GM21423 (cell line): ENCODE measurements at regions not wholly inside any gene's neighbourhood (a gene's known extent, or its start where the extent isn't known, plus 50 kb on each side); places are given as distances from the start of the nearest gene placed in this dataset.

Experiments used
- ATAC-seq: cut with Tn5 transposase; IDR thresholded peaks from one replicate; pipeline ENCODE4 v1.9.1; 2021; ENCODE audit warnings: mild to moderate bottlenecking, moderate library complexity; ENCODE audit not compliant: unreplicated experiment

DNA sequence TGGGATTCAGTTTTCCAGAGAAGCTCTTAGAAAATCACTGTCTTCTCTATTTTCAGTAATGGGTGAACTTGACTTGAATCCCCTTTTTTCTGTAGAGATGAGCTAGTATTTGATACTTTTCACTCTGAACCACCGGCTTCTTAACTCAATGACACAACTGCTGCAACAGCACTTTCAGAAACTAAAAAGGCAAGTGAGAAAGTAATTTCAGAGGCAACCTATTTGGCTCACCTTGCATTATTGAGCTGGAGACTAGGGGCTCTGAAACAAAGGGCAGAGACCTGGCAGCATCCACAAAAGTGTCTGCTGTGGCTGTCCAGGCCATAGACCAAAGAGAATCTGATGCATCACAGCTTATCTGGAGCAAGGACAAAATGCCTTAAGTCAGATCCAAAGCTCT lies 289.8 kb upstream of the IRAK1BP1 start:
- no peak for ATAC-seq

DNA sequence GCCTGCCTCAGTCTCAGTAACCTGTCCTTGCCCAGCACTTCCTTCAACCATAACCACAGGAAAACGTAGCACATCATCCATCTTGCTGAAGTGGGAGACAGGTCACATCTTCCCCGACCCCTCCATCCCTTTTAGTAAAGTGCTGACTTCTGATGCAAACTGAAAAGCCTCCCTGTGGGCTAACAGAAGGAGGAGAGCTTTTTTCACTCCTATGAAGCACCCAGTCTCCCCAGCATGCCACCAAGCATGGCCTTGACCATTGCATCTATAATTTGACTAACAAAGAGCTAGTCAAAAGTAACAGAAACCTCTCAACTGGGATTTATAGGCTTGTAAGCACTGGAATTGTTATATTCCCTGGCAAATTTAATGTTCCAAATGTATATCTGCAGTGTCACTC lies 288.9 kb upstream of the IRAK1BP1 start:
- ATAC-seq, result no peak

DNA sequence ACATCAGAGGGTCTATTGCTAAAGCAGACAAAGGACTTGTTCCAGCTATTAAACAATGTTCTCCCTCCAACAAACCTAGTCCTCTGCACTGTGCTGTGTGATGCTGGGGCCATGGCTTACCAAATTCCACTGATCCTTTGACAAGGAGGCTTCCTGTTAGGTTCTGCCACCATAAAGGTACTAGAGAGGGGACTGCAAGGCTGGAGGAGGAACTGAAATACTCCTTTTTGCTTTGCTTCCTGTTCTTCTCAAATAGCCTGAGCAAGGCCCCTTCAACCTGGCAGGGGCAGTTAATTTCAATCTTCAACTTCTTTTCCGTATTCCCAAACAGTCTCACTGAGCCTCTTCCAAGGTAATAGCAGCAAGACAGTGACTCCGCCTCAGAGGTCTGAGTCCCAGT lies 286.4 kb upstream of the IRAK1BP1 start:
- no peak for ATAC-seq

DNA sequence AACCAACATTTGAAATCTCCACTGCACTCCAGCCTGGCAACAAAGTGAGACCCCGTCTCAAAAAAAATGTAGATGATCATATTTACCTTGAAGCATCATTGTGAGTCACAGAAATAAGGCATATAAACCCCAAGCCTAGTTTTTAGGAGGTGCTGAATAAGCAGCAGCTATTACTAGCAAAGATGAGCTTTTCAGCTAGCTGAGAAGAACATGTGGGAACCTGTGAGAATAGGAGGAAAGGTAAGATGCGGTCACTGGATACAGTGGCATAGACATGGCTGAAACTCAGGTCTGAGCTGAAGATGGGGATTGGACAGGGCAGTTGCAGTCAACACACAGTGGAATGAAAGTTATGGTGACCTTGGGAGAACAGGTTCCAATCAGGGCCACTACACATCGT lies 284.3 kb upstream of the IRAK1BP1 start:
- no peak for ATAC-seq

DNA sequence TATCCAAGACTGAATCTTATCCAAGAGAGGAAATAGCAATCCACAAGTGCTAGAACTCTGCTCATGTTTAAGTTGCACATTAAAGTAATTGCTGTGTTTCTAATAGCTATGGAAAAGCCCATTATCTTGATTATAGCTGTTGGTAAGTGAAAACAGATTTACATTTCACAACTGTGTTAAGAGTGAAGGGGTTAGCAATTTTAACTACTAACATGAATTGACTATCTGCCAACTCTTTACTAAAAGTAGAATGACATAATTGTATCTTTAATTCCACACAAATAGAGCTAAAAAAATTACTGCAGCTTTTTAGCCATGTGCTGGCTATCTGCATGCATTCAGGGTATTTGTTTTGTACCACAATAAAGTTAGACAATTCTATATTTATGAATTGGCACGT lies 277.9 kb upstream of the IRAK1BP1 start:
- ATAC-seq, result no peak

DNA sequence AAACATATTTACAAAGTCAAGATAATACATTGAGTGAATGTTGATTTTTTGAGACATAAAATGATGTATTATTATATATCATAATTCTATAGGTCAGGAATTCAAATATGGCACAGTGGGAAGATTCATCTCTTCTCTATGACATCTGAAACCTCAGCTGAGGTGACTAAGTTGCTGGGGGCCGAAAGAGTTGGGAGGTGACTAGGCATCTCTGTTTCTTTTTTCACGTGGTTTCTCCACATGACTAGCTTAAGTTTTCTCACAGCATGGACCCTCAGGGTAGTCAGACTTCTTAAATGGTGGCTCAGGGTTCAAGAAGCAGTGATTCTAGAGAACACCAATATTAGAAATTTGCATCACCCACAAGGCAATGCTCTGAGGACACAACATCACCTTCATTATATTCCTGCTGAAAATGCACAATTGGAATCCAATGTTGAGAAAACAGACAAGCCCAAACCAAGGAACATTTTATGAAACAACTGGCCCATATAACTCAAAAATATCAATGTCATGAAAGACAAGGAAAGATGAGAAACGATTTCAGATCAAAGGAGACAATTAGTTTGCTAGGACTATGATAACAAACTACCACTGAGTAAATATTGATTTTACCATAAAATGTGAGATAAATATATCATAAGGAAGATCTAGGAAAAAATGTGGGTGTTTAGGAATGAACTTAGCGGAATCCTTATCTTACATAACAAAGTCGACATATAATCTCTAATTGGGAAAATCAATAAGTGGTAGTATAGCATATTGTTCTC lies 273.3 kb upstream of the IRAK1BP1 start:
- ATAC-seq, result no peak

DNA sequence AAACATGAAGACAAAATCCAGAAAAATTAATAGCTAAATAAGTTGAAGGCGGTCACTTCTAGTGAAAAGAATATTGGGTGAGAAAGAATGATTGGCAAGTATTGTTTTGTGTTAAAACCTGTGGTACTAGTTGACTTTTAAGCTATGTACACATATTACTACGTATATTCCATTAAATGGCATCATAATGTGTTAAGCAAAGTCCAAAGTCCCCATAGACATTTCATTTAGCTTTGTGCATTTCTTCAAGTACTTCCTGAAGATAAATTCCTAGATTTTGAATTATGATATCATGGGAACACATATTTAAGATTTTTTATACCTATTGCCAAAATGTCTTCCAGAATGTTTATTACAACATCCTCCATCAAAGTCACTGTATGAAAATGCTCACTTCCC lies 272.7 kb upstream of the IRAK1BP1 start:
- ATAC-seq, result no peak

DNA sequence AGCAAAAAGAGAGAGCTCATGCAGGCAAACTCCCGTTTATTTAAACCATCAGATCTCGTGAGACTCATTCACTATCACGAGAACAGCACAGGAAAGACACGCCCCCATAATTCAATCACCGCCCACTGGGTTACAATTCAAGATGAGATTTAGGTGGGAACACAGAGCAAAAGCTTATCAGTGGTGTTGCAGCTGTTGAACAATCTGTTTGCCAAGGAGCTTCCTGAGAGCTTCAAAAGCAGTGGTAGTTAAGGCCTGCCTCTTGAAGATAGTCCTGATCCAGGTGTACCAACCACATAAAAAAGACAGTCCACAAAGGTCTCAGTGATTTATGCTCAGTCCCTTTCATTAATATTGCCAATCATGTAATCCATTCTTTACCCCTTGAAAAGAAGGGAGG lies 269.4 kb upstream of the IRAK1BP1 start:
- ATAC-seq, result no peak

DNA sequence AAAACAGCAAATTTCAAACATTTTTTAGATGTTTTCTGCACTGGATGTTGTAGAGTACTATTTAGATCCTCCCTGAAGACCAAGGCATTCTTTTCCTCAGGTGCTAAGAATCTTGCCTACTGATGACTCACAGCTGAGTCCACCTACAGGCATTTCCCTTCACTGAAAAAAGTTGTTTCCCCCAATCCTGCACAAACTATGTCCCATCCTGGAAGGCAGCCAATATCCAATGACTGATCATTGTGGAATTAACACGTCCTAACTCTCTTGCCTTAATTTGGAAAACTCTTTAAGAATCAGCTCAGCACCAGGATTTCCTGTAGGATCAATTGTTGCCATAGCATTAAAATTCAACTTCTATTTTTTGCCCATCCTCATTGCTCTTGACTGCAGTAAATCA lies 268.4 kb upstream of the IRAK1BP1 start:
- ATAC-seq, result no peak

DNA sequence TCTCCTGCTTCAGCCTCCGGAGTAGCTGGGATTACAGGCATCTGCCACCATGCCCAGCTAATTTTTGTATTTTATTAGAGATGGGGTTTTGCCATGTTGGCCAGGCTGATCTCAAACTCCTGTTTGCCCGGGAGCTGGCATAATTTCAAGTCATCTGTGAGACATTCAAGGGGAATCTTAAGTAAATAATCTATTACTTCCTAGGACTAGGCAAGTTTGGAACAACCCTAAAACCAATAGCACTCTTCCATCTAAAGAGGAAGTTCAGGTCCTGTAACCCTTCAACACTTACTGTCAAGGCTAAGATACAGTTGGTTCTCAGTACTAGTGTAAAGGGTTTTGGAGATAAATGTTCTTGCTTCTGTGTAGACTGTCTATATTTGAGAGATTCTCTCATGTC lies 267.8 kb upstream of the IRAK1BP1 start:
- ATAC-seq, result no peak

DNA sequence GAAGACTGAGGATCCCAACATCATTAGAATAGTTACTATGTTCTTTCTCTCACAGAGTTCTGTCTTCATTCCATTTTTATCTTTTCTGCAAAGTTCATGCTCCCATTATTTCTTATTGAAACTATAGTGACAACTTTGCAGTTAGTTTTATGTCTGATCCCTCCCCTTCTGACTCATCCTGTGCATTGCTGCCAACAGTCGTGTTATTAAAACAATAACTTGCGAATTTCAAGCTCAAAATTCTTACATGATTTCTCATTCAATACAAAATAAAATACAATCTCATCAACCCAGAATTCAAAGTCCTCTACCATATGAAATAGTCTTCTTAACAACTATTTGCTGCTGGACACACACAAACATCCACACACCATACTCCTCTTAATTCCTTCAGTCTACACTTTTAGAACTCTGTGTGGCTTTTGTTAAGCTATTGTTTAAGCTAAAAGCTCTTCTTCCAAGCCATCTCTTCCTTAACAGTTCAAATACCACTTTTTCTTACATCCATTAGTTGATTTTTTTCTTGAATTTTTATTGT lies 261.4 kb upstream of the IRAK1BP1 start:
- no peak for ATAC-seq

DNA sequence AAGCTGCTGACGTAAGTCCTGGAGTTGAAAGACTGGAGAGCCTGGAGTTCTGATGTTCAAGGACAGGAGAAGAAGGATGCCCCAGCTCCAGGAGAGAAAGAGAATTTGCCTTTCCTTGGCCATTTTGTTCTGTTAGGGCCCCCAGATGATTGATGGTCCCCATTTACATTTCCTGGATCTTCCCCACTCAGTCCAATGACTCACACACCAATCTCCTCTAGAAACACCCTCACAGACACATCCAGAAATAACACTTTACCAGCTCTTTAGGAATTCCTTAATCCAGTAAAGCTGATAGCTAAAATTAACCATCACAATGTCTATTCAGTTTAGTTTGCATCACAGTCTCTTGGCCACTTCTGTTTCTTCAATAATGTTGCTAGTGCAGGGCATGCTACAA lies 260.2 kb upstream of the IRAK1BP1 start:
- ATAC-seq, result no peak

DNA sequence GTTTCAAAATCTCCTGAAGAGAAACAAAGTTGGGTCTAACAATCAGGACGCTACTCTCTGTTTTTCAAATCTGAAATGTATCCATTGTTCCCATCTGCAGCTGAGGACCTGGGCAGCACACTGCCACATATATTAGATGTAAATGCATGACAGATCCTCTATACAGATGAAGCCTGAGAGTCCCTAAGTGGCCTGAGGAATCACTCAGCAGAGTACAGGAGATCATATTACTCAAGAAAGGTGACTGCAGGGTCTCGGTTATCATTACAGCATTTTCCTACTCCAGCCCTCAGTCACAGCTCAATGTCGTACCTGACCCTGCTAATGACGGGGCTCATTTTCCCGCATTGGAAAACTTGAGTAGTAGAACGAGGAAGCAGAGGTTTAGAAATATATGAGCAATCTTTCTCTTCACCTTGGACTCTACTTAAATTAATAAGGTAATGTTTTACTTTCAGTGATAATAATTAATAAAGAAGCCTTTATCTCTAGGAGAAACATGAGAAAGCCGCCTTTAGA lies 256.2 kb upstream of the IRAK1BP1 start:
- no peak for ATAC-seq

DNA sequence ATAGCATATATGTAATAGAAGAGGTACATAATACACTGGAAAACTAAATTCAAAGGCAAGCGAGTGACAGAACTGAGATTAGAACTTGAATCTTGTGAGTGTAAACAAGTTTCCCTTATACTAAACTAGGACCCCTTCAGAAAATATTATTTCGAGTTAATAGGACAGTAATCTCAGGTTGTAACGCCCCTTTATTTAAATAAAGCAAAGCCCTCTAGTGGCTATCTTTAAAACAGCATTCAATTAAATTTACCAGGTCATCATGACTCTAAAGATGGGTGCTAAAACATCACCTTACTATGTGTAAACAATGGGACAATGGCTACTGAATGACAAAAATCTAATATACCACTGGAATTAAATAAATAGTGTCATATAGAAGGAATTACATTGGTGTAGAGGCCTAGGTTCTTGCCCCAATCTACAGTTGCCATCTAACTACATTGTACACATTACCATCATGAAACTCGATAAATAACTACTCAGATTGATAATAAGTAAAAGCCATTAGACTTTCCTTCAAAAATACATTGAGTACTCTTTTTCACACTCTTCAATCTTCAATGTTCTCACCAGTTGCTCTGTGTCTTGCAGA lies 255.4 kb upstream of the IRAK1BP1 start:
- ATAC-seq, result no peak

DNA sequence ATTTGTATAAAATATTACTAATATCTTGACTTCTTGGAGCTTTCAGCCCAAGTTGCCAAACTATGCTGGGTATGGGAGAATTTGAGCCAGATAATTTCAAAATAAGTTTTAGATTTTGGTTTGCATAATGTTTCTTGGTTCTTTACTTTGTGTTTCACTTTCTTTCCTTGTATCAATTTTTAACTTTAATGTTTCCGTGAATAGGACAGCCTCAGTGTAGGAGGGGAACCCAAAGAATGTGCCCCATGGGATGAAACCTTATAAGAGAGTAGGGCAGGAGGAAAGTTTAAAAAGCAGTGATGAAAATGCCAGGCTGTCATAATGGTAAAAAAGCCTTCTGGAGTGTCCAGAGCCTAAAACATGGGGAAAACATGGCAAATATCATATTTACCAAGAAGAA lies 252.4 kb upstream of the IRAK1BP1 start:
- ATAC-seq, result peak; percentile 47

DNA sequence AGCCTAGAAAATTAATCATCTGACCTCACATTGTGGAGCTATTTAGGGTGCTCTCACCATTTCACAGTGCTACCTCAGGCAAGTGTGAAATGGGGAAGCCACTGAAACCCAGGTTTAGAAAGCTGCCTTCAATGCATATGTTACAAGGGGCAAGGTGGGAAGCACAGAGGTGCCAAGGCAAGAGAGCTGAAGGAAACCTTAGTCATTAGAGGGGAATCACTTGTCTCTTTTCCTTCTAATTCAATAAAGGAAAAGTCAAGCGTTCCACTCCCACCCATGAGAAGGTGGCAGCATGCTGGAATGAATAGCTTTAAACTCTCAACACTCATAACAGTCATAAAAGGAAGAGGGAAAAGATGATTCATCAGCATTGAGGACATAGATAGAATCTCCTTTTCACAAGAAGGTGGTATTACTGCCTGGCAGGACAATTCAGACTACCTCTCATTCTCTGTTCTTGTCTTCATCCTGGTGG lies 251.9 kb upstream of the IRAK1BP1 start:
- ATAC-seq, result peak; percentile 80

DNA sequence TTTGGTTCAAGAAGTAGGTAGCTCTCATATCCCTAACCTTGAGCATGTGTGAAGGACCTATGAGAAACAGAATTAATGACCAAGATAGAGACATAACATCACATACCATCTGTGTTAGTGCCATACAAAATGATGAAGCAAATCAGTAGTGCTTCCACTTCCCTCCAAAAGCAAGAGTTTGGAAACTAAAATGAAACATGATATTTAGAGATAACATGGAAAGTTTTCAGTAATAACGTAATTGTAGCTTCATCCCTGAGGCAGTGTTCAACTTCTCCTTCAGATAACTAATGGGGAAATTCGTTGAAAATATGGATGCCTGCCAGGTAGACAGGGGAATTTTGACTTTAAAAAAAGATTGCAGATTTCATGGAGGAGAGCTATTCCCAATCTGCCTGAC lies 248.4 kb upstream of the IRAK1BP1 start:
- ATAC-seq, result no peak

DNA sequence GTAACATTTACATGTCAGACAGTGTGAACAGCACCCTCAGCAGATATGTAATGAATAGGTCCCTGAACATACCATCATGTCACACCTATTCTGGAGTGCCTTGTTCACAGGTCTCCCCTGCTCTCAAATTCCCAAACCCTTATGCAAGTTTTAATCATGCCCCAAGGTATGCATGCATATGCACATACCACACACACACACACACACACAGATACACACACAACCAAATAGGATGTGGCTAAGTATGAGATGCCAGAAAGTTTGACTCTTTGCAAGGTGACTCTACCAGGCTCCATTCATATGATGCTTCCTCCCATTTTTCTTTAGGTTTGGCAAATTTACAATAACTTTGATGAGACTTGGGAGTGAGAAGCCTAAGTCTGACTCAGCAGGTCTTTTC lies 243.8 kb upstream of the IRAK1BP1 start:
- ATAC-seq, result no peak

DNA sequence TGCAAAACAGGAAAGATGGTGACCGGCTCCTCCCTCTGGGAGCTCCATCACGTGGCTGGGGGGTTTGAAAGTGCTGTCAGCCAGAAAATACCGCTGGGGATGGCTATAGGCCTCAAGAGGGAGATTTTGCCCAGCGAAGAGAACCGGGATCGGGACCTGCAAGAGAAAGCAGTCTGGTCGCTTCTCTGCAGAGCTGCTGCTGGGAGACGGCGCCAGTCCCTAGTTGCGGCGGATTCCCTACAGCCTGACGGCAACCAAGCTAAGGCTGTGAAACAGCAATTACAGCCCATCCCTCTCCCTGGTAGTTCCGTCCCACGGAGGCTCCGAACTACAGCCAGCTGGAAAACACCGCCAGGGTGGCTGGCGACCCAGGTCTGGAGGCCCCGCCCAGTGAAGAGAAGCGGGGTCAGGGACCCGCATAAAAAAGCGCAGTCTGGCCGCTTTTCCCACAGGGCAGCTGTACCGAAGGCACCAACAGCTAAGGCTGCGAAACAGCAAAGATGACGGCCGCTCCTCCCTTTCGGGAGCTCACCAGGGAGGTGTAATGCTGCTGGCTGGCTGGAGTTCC lies 238.1 kb upstream of the IRAK1BP1 start:
- ATAC-seq, result no peak

DNA sequence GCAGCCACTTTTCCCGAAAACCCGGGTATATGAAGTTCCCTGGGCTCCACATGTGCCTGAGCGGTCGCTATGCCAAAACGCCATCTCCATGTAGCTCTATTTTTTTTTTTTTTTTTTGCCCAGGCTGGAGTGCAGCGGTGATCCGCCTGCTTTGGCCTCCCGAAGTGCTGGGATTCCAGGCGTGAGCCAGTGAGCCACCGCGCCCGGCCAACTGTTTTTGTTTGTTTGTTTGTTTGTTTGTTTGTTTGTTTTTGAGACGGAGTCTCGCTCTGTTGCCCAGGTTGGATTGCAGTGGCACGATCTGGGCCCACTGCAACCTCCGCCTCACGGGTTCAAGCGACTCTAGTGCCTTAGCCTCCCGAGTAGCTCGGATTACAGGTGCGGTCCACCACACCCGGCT lies 237.5 kb upstream of the IRAK1BP1 start:
- no peak for ATAC-seq

DNA sequence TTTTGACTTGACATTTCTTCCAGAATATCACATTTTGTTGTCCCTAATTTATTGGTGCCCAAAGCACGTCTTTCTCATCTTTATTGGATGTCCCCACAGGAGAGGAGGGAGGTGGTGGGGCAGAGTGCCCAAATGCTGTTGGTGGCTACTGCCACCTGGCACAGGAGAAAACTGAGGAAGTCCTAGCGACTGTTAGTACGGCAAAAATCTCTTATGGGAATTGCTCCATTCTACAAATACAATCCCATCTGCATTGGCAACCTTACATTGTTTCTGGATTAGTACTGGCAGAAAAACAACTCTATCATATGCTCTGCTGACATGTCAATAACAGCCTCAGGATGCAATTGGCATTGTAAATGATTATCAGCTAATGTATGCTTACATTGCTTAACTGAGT lies 235.4 kb upstream of the IRAK1BP1 start:
- no peak for ATAC-seq
